ENCODE measurements at regions not wholly inside any gene's neighbourhood (a gene's known extent, or its start where the extent isn't known, plus 50 kb on each side); places are given as distances from the start of the nearest gene placed in this dataset.

GRCh38 chr15:62459875-62460274 lies 294.8 kb upstream of the C2CD4B start:
- no peak for DNase-seq (ENCODE audit: low read depth in 4 of 4, low spot score in 1 of 4)

- DNase-seq (ENCODE audit: low read depth in 4 of 4, low spot score in 1 of 4) = no peak
Observed at GRCh38 chr15:62462268-62462667, 297.2 kb upstream of the C2CD4B start.

- DNase-seq (ENCODE audit: low read depth in 4 of 4, low spot score in 1 of 4) = no peak
Observed at GRCh38 chr15:62462721-62463120, 297.6 kb upstream of the C2CD4B start.

GRCh38 chr15:62464705-62465104 lies 299.6 kb upstream of the C2CD4B start:
- no peak for DNase-seq (ENCODE audit: low read depth in 4 of 4, low spot score in 1 of 4)

- DNase-seq (ENCODE audit: low read depth in 4 of 4, low spot score in 1 of 4) = no peak
Observed at GRCh38 chr15:62465173-62465572, 300.1 kb upstream of the C2CD4B start.

GRCh38 chr15:62469478-62469873 lies 304.4 kb upstream of the C2CD4B start:
- DNase-seq (ENCODE audit: low read depth in 4 of 4, low spot score in 1 of 4) = no peak

GRCh38 chr15:62469874-62470688 lies 305.0 kb upstream of the C2CD4B start:
- DNase-seq (ENCODE audit: low read depth in 4 of 4, low spot score in 1 of 4) = no peak

- DNase-seq (ENCODE audit: low read depth in 4 of 4, low spot score in 1 of 4) = no peak
Observed at GRCh38 chr15:62472616-62473299, 307.7 kb upstream of the C2CD4B start.

- DNase-seq (ENCODE audit: low read depth in 4 of 4, low spot score in 1 of 4) = no peak
Observed at GRCh38 chr15:62474021-62474770, 309.1 kb upstream of the C2CD4B start.

- DNase-seq (ENCODE audit: low read depth in 4 of 4, low spot score in 1 of 4) = no peak
Observed at GRCh38 chr15:62474771-62475124, 309.7 kb upstream of the C2CD4B start.

- no peak for DNase-seq (ENCODE audit: low read depth in 4 of 4, low spot score in 1 of 4)
Observed at GRCh38 chr15:62475591-62475990, 310.5 kb upstream of the C2CD4B start.

- DNase-seq (ENCODE audit: low read depth in 4 of 4, low spot score in 1 of 4) = no peak
Observed at GRCh38 chr15:62476163-62476562, 311.1 kb upstream of the C2CD4B start.

- no peak for DNase-seq (ENCODE audit: low read depth in 4 of 4, low spot score in 1 of 4)
Observed at GRCh38 chr15:62477929-62478328, 312.8 kb upstream of the C2CD4B start.

GRCh38 chr15:62482785-62483429 lies 317.8 kb upstream of the C2CD4B start:
- no peak for DNase-seq (ENCODE audit: low read depth in 4 of 4, low spot score in 1 of 4)

GRCh38 chr15:62483814-62484213 lies 318.7 kb upstream of the C2CD4B start:
- DNase-seq (ENCODE audit: low read depth in 4 of 4, low spot score in 1 of 4) = no peak

GRCh38 chr15:62485170-62485720 lies 320.2 kb upstream of the C2CD4B start:
- DNase-seq (ENCODE audit: low read depth in 4 of 4, low spot score in 1 of 4) = no peak

- DNase-seq (ENCODE audit: low read depth in 4 of 4, low spot score in 1 of 4) = no peak
Observed at GRCh38 chr15:62486041-62486440, 321.0 kb upstream of the C2CD4B start.

- DNase-seq (ENCODE audit: low read depth in 4 of 4, low spot score in 1 of 4) = no peak
Observed at GRCh38 chr15:62488387-62488786, 323.3 kb upstream of the C2CD4B start.

- no peak for DNase-seq (ENCODE audit: low read depth in 4 of 4, low spot score in 1 of 4)
Observed at GRCh38 chr15:62491642-62492041, 326.6 kb upstream of the C2CD4B start.

- DNase-seq (ENCODE audit: low read depth in 4 of 4, low spot score in 1 of 4) = no peak
Observed at GRCh38 chr15:62492900-62493299, 327.8 kb upstream of the C2CD4B start.

GRCh38 chr15:62494197-62494596 lies 329.1 kb upstream of the C2CD4B start:
- no peak for DNase-seq (ENCODE audit: low read depth in 4 of 4, low spot score in 1 of 4)

Measured in stimulated activated CD4-positive, alpha-beta T cell treated with anti-CD3 and anti-CD28 coated beads, Interleukin-1b, Interleukin-23, amount 100 ng/mL, for 24 hours (primary cell).